ENCODE measurements at regions not wholly inside any gene's neighbourhood (a gene's known extent, or its start where the extent isn't known, plus 50 kb on each side); places are given as distances from the start of the nearest gene placed in this dataset.
"Not testable (repeated sequence)": the region's sequence is repeated elsewhere in the genome, so short reads cannot be mapped to it uniquely, and the experiment has no call there.

- no peak for DNase-seq (ENCODE audit: low spot score)
- no peak for TF ChIP-seq CTCF (IDR thresholded peaks at IDR 0.05; ENCODE audit: unreplicated experiment)
- Mint-ChIP-seq H3K9me3 (ENCODE audit: unreplicated experiment) (no peaks in the 10 kb centered on the region), H3K27me3 (ENCODE audit: unreplicated experiment) (no peaks in the 10 kb centered on the region), H3K4me3 (ENCODE audit: unreplicated experiment) (no peak overlapping the region), H3K27ac (ENCODE audit: unreplicated experiment) (no peak overlapping the region), H3K4me1 (ENCODE audit: unreplicated experiment) (no peaks in the 10 kb centered on the region), H3K36me3 (ENCODE audit: low read depth, unreplicated experiment) (no peaks in the 10 kb centered on the region)
Observed at GRCh38 chr10:107517811-107518210, 353.3 kb upstream of the SORCS1 start.

- no peak for DNase-seq (ENCODE audit: low spot score)
- Mint-ChIP-seq H3K4me3 (ENCODE audit: unreplicated experiment) (no peak overlapping the region), H3K27me3 (ENCODE audit: unreplicated experiment) (no peaks in the 10 kb centered on the region), H3K36me3 (ENCODE audit: low read depth, unreplicated experiment) (no peaks in the 10 kb centered on the region), H3K9me3 (ENCODE audit: unreplicated experiment) (no peaks in the 10 kb centered on the region), H3K4me1 (ENCODE audit: unreplicated experiment) (no peaks in the 10 kb centered on the region), H3K27ac (ENCODE audit: unreplicated experiment) (no peak overlapping the region)
- no peak for TF ChIP-seq CTCF (IDR thresholded peaks at IDR 0.05; ENCODE audit: unreplicated experiment)
Observed at GRCh38 chr10:107516349-107516748, 351.8 kb upstream of the SORCS1 start.

DNA sequence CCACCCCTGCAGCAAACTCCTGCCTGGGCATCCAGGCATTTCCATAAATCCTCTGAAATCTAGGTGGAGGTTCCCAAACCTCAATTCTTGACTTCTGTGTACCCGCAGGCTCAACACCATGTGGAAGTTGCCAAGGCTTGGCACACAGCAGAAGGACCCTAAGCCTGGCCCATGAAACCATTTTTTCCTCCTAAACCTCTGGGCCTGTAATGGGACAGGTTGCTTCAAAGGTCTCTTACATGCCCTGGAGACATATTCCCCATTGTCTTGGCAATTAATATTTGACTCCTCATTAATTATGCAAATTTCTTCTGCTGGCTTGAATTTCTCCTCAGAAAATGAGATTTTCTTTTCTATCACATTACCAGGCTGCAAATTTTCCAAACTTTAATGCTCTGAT lies 339.5 kb upstream of the SORCS1 start:
- H3K9me3 Mint-ChIP-seq (ENCODE audit: unreplicated experiment), result peaks cover 11% of the 10 kb centered on the region
- not testable (repeated sequence) for H3K4me3 Mint-ChIP-seq (ENCODE audit: unreplicated experiment); H3K36me3 Mint-ChIP-seq (ENCODE audit: low read depth, unreplicated experiment); DNase-seq (ENCODE audit: low spot score); H3K27me3 Mint-ChIP-seq (ENCODE audit: unreplicated experiment); H3K4me1 Mint-ChIP-seq (ENCODE audit: unreplicated experiment); H3K27ac Mint-ChIP-seq (ENCODE audit: unreplicated experiment)

- no peak for DNase-seq (ENCODE audit: low spot score)
- Mint-ChIP-seq H3K36me3 (ENCODE audit: low read depth, unreplicated experiment) (no peaks in the 10 kb centered on the region), H3K27me3 (ENCODE audit: unreplicated experiment) (peaks cover 3% of the 10 kb centered on the region), H3K4me3 (ENCODE audit: unreplicated experiment) (no peak overlapping the region), H3K9me3 (ENCODE audit: unreplicated experiment) (peaks cover 11% of the 10 kb centered on the region), H3K27ac (ENCODE audit: unreplicated experiment) (no peak overlapping the region), H3K4me1 (ENCODE audit: unreplicated experiment) (no peaks in the 10 kb centered on the region)
- TF ChIP-seq CTCF (IDR thresholded peaks at IDR 0.05; ENCODE audit: unreplicated experiment), result no peak
Observed at GRCh38 chr10:107502229-107502985, 337.9 kb upstream of the SORCS1 start.

- Mint-ChIP-seq H3K36me3 (ENCODE audit: low read depth, unreplicated experiment) (no peaks in the 10 kb centered on the region), H3K27ac (ENCODE audit: unreplicated experiment) (no peak overlapping the region), H3K9me3 (ENCODE audit: unreplicated experiment) (peaks cover 8% of the 10 kb centered on the region), H3K4me1 (ENCODE audit: unreplicated experiment) (no peaks in the 10 kb centered on the region), H3K27me3 (ENCODE audit: unreplicated experiment) (peaks cover 1% of the 10 kb centered on the region), H3K4me3 (ENCODE audit: unreplicated experiment) (no peak overlapping the region)
- no peak for TF ChIP-seq CTCF (IDR thresholded peaks at IDR 0.05; ENCODE audit: unreplicated experiment)
- DNase-seq (ENCODE audit: low spot score), result no peak
Observed at GRCh38 chr10:107498983-107499382, 334.5 kb upstream of the SORCS1 start.

All from endothelial cell (in vitro differentiated cells).